ENCODE measurements at regions not wholly inside any gene's neighbourhood (a gene's known extent, or its start where the extent isn't known, plus 50 kb on each side); places are given as distances from the start of the nearest gene placed in this dataset.

DNA sequence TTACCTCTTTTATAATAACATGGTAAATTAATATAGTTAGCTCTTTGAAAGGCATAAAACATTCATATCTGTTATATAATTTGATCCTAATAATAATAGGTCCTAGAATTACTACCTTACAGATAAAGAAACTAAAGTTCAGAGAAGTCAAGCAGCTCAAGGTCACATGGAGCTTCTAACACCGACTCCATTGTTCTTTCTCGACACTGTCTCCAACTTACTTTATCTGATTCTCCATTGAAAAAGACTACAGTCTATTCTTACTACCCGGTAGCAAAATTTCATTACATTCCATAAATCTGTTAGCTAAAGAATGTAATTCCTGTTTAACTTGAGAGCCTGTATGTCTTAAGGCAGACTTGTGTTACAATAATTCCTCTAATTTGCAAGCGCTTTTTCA, 96.3 kb upstream of the TMEM161B start:
- no peak for DNase-seq (ENCODE audit: low read depth)

DNA sequence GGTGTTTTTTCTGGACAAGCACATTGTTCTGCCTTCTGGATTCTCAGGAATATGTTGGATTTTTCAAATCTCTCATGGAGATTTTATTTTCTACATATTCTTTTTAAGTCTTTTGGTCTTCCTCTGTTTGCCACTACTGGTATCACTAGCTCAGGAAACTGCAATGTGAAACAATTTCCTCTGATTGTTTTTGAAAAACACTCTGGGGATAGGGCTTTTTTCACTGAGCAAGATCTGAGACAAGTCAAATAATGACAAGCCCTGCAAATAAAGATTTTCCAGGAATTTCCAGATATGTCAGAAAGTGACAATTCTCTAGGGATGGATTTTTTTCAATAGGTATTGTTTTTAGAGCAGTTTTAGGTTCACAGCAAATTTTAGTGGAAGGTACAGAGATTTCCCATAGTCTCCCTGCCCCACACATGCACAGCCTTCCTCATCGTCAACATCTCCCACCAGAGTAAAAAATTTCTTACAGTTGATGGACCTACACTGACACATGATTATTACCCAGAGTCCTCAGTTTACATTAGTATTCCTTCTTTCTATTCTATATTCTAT, 86.9 kb upstream of the TMEM161B start:
- no peak for DNase-seq (ENCODE audit: low read depth)

DNA sequence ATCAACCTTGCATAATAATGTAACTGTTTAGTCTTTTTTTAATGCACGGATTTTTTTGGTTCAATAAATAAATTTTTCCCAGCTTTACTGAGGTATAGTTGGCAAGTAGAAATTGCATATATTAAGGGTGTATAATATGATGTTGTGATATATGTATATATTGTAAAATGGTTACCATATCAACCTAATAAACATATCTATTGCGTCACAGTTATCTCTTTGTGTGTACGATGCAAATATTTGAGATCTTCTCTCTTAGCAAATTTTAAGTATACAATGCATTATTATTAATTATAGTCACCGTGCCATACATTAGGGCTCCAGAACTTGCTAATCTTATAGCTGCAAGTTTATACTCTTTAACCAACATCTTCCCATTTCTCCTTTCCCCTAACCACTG, 57.2 kb upstream of the TMEM161B start:
- DNase-seq (ENCODE audit: low read depth), result no peak

DNA sequence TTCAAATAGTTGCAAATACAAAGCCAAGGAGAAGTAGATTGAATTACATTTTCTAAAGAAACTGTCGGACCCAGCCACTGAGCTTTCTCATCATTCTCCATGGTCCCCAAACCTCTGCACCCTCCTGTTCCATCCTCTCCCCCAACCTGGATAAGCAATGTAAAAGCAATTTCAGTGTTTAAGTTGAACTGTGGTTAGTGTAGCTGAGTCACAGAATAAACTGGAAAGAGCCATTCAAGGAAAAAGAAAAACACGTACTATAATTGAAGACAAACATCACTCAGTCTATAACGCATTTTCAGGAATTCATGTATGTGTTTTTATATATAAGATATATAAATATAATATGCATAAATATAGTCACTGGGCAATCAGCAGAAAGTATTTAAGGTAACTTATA, 54.1 kb upstream of the TMEM161B start:
- no peak for DNase-seq (ENCODE audit: low read depth)
